H1 (cell line): ENCODE measurements at regions not wholly inside any gene's neighbourhood (a gene's known extent, or its start where the extent isn't known, plus 50 kb on each side); places are given as distances from the start of the nearest gene placed in this dataset.

ENCODE experiments used
- CTCF ChIA-PET: fragments of 300-600 bp; sonication (Branson Sonifier 250); formaldehyde crosslinking; loops from one replicate; lab custom pipeline; 2021; ENCODE audit not compliant: partially characterized antibody; lab: Charles Lee
- POLR2A ChIA-PET: fragments of 300-600 bp; sonication (Branson Sonifier 250); formaldehyde crosslinking; loops from one replicate; lab custom pipeline; 2021; ENCODE audit warnings: inconsistent platforms; ENCODE audit not compliant: partially characterized antibody; lab: Charles Lee
- DNase-seq, 2 experiments: peaks; one replicate each; pipeline versions ENCODE4 v3.0.0 to v3.0.0-alpha.2; 2010 to 2022; ENCODE audit warnings: low spot score in 2 of 2, low read depth in 1 of 2, mixed read lengths in 1 of 2
- FAIRE-seq: peaks from 2 replicates; lab custom pipeline; 2011; peaks lifted over from hg19 to GRCh38; lab: Jason Lieb, UNC
- H2AFZ ChIP-seq: 2 replicates; pipeline ENCODE4 v1.8.1; 2012; ENCODE audit warnings: low read length, inconsistent platforms
- H2AK5ac ChIP-seq: 2 replicates; pipeline ENCODE4 v1.6.1; 2013; ENCODE audit warnings: low read depth, low read length
- H2BK120ac ChIP-seq: replicated peaks from 2 replicates; pipeline ENCODE3; 2013; ENCODE audit warnings: low read depth, low read length, inconsistent platforms
- H2BK12ac ChIP-seq: 2 replicates; pipeline ENCODE4 v1.6.1; 2013; ENCODE audit warnings: low read depth, low read length
- H2BK15ac ChIP-seq: 2 replicates; pipeline ENCODE4 v1.6.1; 2013; ENCODE audit warnings: low read length
- H2BK20ac ChIP-seq: 2 replicates; pipeline ENCODE4 v1.6.1; 2013; ENCODE audit warnings: low read length
- H2BK5ac ChIP-seq: 2 replicates; pipeline ENCODE4 v1.6.1; 2013; ENCODE audit warnings: low read depth, low read length
- H3K14ac ChIP-seq: 2 replicates; pipeline ENCODE4 v1.6.1; 2013; ENCODE audit warnings: inconsistent platforms; ENCODE audit not compliant: insufficient read length
- H3K18ac ChIP-seq: 2 replicates; pipeline ENCODE4 v1.6.1; 2013; ENCODE audit warnings: low read length; ENCODE audit errors: extremely low read depth
- H3K23ac ChIP-seq: 2 replicates; pipeline ENCODE4 v1.6.1; 2013; ENCODE audit warnings: inconsistent platforms; ENCODE audit not compliant: insufficient read length
- H3K23me2 ChIP-seq: 2 replicates; pipeline ENCODE4 v1.6.1; 2013; ENCODE audit warnings: low read depth, low read length
- H3K27ac ChIP-seq: 2 replicates; pipeline ENCODE4 v1.6.1; 2011; ENCODE audit warnings: low read depth, low read length, inconsistent platforms
- H3K27me3 ChIP-seq, 4 experiments: replicated peaks in 1 of 4; 1 replicate in 1 of 4; 2 replicates in 3 of 4; pipeline versions ENCODE4 v1.6.1 to v1.8.1; 2011 to 2013; ENCODE audit warnings: low read length in 3 of 4, mild to moderate bottlenecking in 3 of 4, inconsistent platforms in 2 of 4, mixed read lengths in 2 of 4, moderate library complexity in 1 of 4; ENCODE audit not compliant: control insufficient read depth in 3 of 4, insufficient read depth in 3 of 4; ENCODE audit errors: extremely low read depth in 1 of 4
- H3K36me3 ChIP-seq, 4 experiments: 2 replicates each; pipeline versions ENCODE4 v1.6.1 to v1.8.1; 2011 to 2013; ENCODE audit warnings: mild to moderate bottlenecking in 4 of 4, low read length in 3 of 4, moderate library complexity in 2 of 4, control low read depth in 1 of 4, inconsistent platforms in 1 of 4; ENCODE audit not compliant: insufficient read depth in 4 of 4, control insufficient read depth in 2 of 4
- H3K4ac ChIP-seq: replicated peaks from 2 replicates; pipeline ENCODE3; 2013; ENCODE audit warnings: low read length, low read depth, mixed read lengths, inconsistent platforms; ENCODE audit not compliant: insufficient read length
- H3K4me1 ChIP-seq, 4 experiments: replicated peaks in 1 of 4; 1 replicate in 1 of 4; 2 replicates in 3 of 4; pipeline versions ENCODE4 v1.6.1 to v1.8.1; 2011 to 2013; ENCODE audit warnings: low read length in 3 of 4, inconsistent platforms in 2 of 4, mixed read lengths in 1 of 4; ENCODE audit not compliant: insufficient read depth in 4 of 4, control insufficient read depth in 3 of 4
- H3K4me2 ChIP-seq, 2 experiments: 2 replicates each; pipeline versions ENCODE4 v1.6.1 to v1.8.1; 2011 to 2013; ENCODE audit warnings: low read depth in 2 of 2, low read length in 2 of 2, control low read depth in 1 of 2, inconsistent platforms in 1 of 2, mild to moderate bottlenecking in 1 of 2; ENCODE audit not compliant: insufficient read depth in 1 of 2
- H3K4me3 ChIP-seq, 4 experiments: fragments of 200-600, 300-600 bp in 1 of 4; sonication (generic), shearing (Covaris generic), sonication (Bioruptor Twin) in 1 of 4; 2 replicates each; pipeline versions ENCODE4 v1.5.1 to v1.8.1; 2011 to 2016; ENCODE audit warnings: low read length in 4 of 4, low read depth in 3 of 4, control low read depth in 2 of 4, inconsistent platforms in 2 of 4, mild to moderate bottlenecking in 2 of 4, mixed read lengths in 1 of 4, moderate library complexity in 1 of 4; ENCODE audit not compliant: insufficient read depth in 2 of 4; ENCODE audit errors: extremely low read depth in 1 of 4
- H3K56ac ChIP-seq: replicated peaks from 2 replicates; pipeline ENCODE3; 2013; ENCODE audit warnings: low read depth, mild to moderate bottlenecking, mixed read lengths, low read length, inconsistent platforms; ENCODE audit not compliant: insufficient read length
- H3K79me1 ChIP-seq: 2 replicates; pipeline ENCODE4 v1.6.1; 2013; ENCODE audit warnings: low read depth, low read length, control low read depth
- H3K79me2 ChIP-seq, 2 experiments: 2 replicates each; pipeline versions ENCODE4 v1.6.1 to v1.8.1; 2012 to 2013; ENCODE audit warnings: low read length in 2 of 2, mild to moderate bottlenecking in 2 of 2, inconsistent platforms in 1 of 2; ENCODE audit not compliant: insufficient read depth in 2 of 2, control insufficient read depth in 1 of 2
- H3K9ac ChIP-seq, 4 experiments: replicated peaks in 1 of 4; 1 replicate in 1 of 4; 2 replicates in 3 of 4; pipeline versions ENCODE4 v1.6.1 to v1.8.1; 2011 to 2013; ENCODE audit warnings: low read depth in 3 of 4, low read length in 3 of 4, control low read depth in 2 of 4, mild to moderate bottlenecking in 2 of 4, moderate library complexity in 2 of 4, inconsistent platforms in 1 of 4; ENCODE audit errors: extremely low read depth in 1 of 4
- H3K9me3 ChIP-seq, 2 experiments: 2 replicates each; pipeline versions ENCODE4 v1.6.1 to v1.8.1; 2012 to 2013; ENCODE audit warnings: mild to moderate bottlenecking in 2 of 2, moderate library complexity in 2 of 2, control low read depth in 1 of 2, inconsistent platforms in 1 of 2, low read depth in 1 of 2, low read length in 1 of 2, mixed read lengths in 1 of 2; ENCODE audit not compliant: insufficient read depth in 2 of 2
- H4K20me1 ChIP-seq, 2 experiments: replicated peaks in 1 of 2; 2 replicates each; pipeline versions ENCODE3 to v1.8.1; 2011 to 2013; ENCODE audit warnings: inconsistent platforms in 2 of 2, low read length in 2 of 2, mild to moderate bottlenecking in 1 of 2; ENCODE audit not compliant: insufficient read depth in 2 of 2, control insufficient read depth in 1 of 2
- H4K5ac ChIP-seq: 2 replicates; pipeline ENCODE4 v1.6.1; 2013; ENCODE audit warnings: low read length, low read depth, mixed read lengths, inconsistent platforms; ENCODE audit not compliant: insufficient read length
- H4K8ac ChIP-seq: 2 replicates; pipeline ENCODE4 v1.8.0; 2013; ENCODE audit warnings: mild to moderate bottlenecking, moderate library complexity, low read length, inconsistent platforms; ENCODE audit not compliant: insufficient read depth; ENCODE audit errors: extremely low read depth
- H4K91ac ChIP-seq: replicated peaks from 2 replicates; pipeline ENCODE3; 2013; ENCODE audit warnings: low read length, mixed read lengths, inconsistent platforms; ENCODE audit not compliant: insufficient read length
- ASH2L ChIP-seq: fragments of 200-600, 300-600 bp; sonication (generic); IDR thresholded peaks from one replicate; pipeline ENCODE4 v1.7.1; 2017; ENCODE audit warnings: low read length
- CHD2 ChIP-seq: IDR thresholded peaks from 2 replicates; pipeline ENCODE4 v1.6.1; 2012; ENCODE audit warnings: low read length, improper control_type of control experiment
- CTBP2 ChIP-seq: IDR thresholded peaks from 2 replicates; pipeline ENCODE4 v1.7.0; 2011; ENCODE audit warnings: borderline replicate concordance, mild to moderate bottlenecking, moderate library complexity, mixed read lengths, low read length; ENCODE audit not compliant: insufficient read depth, insufficient read length
- HDAC6 ChIP-seq: IDR thresholded peaks from one replicate; pipeline ENCODE4 v1.7.1; 2012; ENCODE audit warnings: low read depth, mild to moderate bottlenecking, inconsistent platforms, low read length, moderate library complexity
- MAX ChIP-seq: IDR thresholded peaks from 2 replicates; pipeline ENCODE4 v1.6.1; 2012; ENCODE audit warnings: inconsistent platforms
- POLR2A ChIP-seq, 2 experiments: IDR thresholded peaks; 1 replicate in 1 of 2; 2 replicates in 1 of 2; pipeline ENCODE4 v1.6.1; 2011; ENCODE audit warnings: low read depth in 2 of 2, low read length in 2 of 2, mild to moderate bottlenecking in 2 of 2; ENCODE audit errors: control extremely low read depth in 1 of 2
- SP4 ChIP-seq: IDR thresholded peaks from 2 replicates; pipeline ENCODE4 v1.6.1; 2012; ENCODE audit warnings: low read length, inconsistent platforms
- TCF12 ChIP-seq: IDR thresholded peaks from 2 replicates; pipeline ENCODE4 v1.6.1; 2011; ENCODE audit warnings: low read depth, mild to moderate bottlenecking, low read length
- TEAD4 ChIP-seq: IDR thresholded peaks from 2 replicates; pipeline ENCODE4 v1.6.1; 2012; ENCODE audit warnings: low read depth, low read length, inconsistent platforms, mixed read lengths
- WGBS, 2 experiments: shearing (Covaris generic) in 1 of 2; methylation state at CpG; one replicate each; pipeline versions ENCODE4 v1.1.6 to v1.1.7; 2013 to 2015; ENCODE audit warnings: low lambda C conversion rate in 2 of 2, mixed read lengths in 2 of 2, inconsistent platforms in 1 of 2, low coverage in 1 of 2, missing lambda C conversion rate in 1 of 2; ENCODE audit not compliant: insufficient replicate concordance in 2 of 2, insufficient coverage in 1 of 2, insufficient read length in 1 of 2; ENCODE audit errors: extremely low coverage in 1 of 2, missing lambda C conversion rate in 1 of 2; 5-methylcytosine and 5-hydroxymethylcytosine counted together
- TF ChIP-seq, protein P1 (sequence below): IDR thresholded peaks from 2 replicates; pipeline ENCODE4 v1.6.1; 2011; ENCODE audit warnings: low read length, improper control_type of control experiment
- TF ChIP-seq, protein P2 (sequence below): IDR thresholded peaks from 2 replicates; pipeline ENCODE4 v1.6.1; 2011; ENCODE audit warnings: low read depth, mild to moderate bottlenecking, low read length; ENCODE audit not compliant: insufficient read depth

DNA sequence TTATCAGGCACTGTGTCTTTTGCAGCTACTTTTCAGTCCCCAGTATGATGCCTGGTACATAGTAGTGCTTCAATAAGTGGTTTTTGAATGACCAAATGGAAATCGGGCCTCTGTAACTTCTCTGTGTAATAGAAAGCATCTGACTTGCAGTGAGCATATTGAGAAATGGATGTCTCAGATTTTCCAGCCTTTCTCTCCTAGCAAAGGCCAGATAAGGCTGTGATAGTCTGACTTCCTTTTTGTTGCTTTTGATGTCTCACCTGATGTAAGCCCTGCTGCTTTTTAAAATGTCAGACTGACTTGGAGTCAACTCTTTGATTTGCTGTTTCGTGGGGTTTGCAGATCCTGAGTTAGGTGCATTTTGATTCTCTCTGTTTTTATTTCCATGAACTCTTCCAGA lies 590.0 kb upstream of the ZNF608 start:
- H3K18ac ChIP-seq: no peak overlapping the region
- H3K4me3 ChIP-seq: no peak overlapping the region
- POLR2A ChIA-PET: no interaction called here
- H3K79me2 ChIP-seq: no peaks in the 10 kb centered on the region
- no peak overlapping the region for H3K27ac ChIP-seq
- H3K9me3 ChIP-seq: no peaks in the 10 kb centered on the region
- H3K79me1 ChIP-seq: no peaks in the 10 kb centered on the region
- H4K5ac ChIP-seq: no peak overlapping the region
- no peaks in the 10 kb centered on the region for H3K23me2 ChIP-seq
- H3K9ac ChIP-seq: no peak overlapping the region
- H3K56ac ChIP-seq: no peak overlapping the region
- H3K36me3 ChIP-seq: no peaks in the 10 kb centered on the region
- H2AFZ ChIP-seq: peak overlapping the region; percentile 42; the same call in 1 of the 2 replicates
- H4K8ac ChIP-seq: no peak overlapping the region
- no peak overlapping the region for H2BK12ac ChIP-seq
- TF ChIP-seq CHD2: no peak
- TF ChIP-seq TEAD4: no peak
- TF ChIP-seq TCF12: no peak
- no peak for TF ChIP-seq MAX
- TF ChIP-seq HDAC6: no peak
- TF ChIP-seq CTBP2: no peak
- TF ChIP-seq, protein P1, sequence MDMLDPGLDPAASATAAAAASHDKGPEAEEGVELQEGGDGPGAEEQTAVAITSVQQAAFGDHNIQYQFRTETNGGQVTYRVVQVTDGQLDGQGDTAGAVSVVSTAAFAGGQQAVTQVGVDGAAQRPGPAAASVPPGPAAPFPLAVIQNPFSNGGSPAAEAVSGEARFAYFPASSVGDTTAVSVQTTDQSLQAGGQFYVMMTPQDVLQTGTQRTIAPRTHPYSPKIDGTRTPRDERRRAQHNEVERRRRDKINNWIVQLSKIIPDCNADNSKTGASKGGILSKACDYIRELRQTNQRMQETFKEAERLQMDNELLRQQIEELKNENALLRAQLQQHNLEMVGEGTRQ: no peak
- TF ChIP-seq ASH2L: no peak
- TF ChIP-seq, protein P2, sequence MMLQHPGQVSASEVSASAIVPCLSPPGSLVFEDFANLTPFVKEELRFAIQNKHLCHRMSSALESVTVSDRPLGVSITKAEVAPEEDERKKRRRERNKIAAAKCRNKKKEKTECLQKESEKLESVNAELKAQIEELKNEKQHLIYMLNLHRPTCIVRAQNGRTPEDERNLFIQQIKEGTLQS: no peak
- no peak for TF ChIP-seq SP4
- TF ChIP-seq POLR2A (IDR thresholded peaks at IDR 0.05; ENCODE audit: control extremely low read depth in 1 of 2, low read depth in 2 of 2, low read length in 2 of 2): no peak
- no peak overlapping the region for H3K4ac ChIP-seq
- no peak overlapping the region for H2BK5ac ChIP-seq
- H3K4me1 ChIP-seq: peaks cover 0 to 9% (median 4%) of the 10 kb centered on the region in 4 experiments; a peak in 3 of 7 replicates
- H2AK5ac ChIP-seq: no peak overlapping the region
- no peak overlapping the region for H2BK15ac ChIP-seq
- no peak overlapping the region for H3K23ac ChIP-seq
- H3K4me2 ChIP-seq: no peak overlapping the region
- H3K14ac ChIP-seq: no peak overlapping the region
- WGBS, 2 experiments: 50% methylated on average over 2 of the region's 2 CpGs; no CpG with 5 or more reads in 1 of the 2 experiments
- H3K27me3 ChIP-seq: no peaks in the 10 kb centered on the region
- no peak overlapping the region for H2BK20ac ChIP-seq
- CTCF ChIA-PET: no interaction called here
- no peak overlapping the region for H4K91ac ChIP-seq
- no peaks in the 10 kb centered on the region for H4K20me1 ChIP-seq
- FAIRE-seq (no peak), DNase-seq (no peak)
- no peak overlapping the region for H2BK120ac ChIP-seq
